HepG2 (cell line): ENCODE measurements at regions not wholly inside any gene's neighbourhood (a gene's known extent, or its start where the extent isn't known, plus 50 kb on each side); places are given as distances from the start of the nearest gene placed in this dataset.

ENCODE experiments used
- ATAC-seq: fragments of 200-7000 bp; cut with Tn5 transposase; 3 replicates; pipeline ENCODE4 v1.9.1; 2020; ENCODE audit warnings: mild to moderate bottlenecking, moderate library complexity
- BruUV-seq: library from RNA; stranded (reverse); fragments of 400-500 nt; replicated peaks from 2 replicates; lab custom pipeline; 2021; lab: Mats Ljungman, UMichigan
- CTCF ChIA-PET: fragments of 300-600 bp; formaldehyde crosslinking; extraction: SDS; loops from one replicate; lab custom pipeline; 2021; ENCODE audit warnings: low total read pairs, inconsistent platforms, low intra/inter-chr PET ratio; lab: Yijun Ruan, JAX
- POLR2A ChIA-PET: fragments of 350-600 bp; sonication (Branson Sonifier 250); formaldehyde crosslinking; loops from one replicate; lab custom pipeline; 2020; ENCODE audit warnings: antibody characterized with exemption, inconsistent platforms; lab: Yijun Ruan, JAX
- DNase-seq: peaks from one replicate; pipeline ENCODE4 v3.0.0-alpha.2; 2015; ENCODE audit warnings: low spot score
- FAIRE-seq: peaks from 3 replicates; lab custom pipeline; 2011; peaks lifted over from hg19 to GRCh38; lab: Jason Lieb, UNC
- H2AFZ ChIP-seq: one replicate; pipeline ENCODE4 v1.6.1; 2011; ENCODE audit warnings: low read length, inconsistent platforms
- H3K27ac ChIP-seq: fragments of 300-600 bp; 3 replicates; pipeline ENCODE4 v1.8.0; 2011; ENCODE audit warnings: mixed run types, mild to moderate bottlenecking, mixed read lengths, low read length, inconsistent platforms; ENCODE audit not compliant: insufficient read depth; ENCODE audit errors: extremely low read length
- H3K27me3 ChIP-seq, 2 experiments: fragments of 200-600 bp in 1 of 2; 2 replicates in 1 of 2; 3 replicates in 1 of 2; pipeline versions ENCODE4 v1.6.0 to v1.8.0; 2011; ENCODE audit warnings: low read length in 2 of 2, mild to moderate bottlenecking in 2 of 2, moderate library complexity in 2 of 2, inconsistent platforms in 1 of 2; ENCODE audit not compliant: insufficient read depth in 2 of 2, control insufficient read depth in 1 of 2
- H3K36me3 ChIP-seq, 2 experiments: fragments of 200-600 bp in 1 of 2; replicated peaks in 1 of 2; 2 replicates in 1 of 2; 3 replicates in 1 of 2; pipeline versions ENCODE4 v1.5.1 to v1.8.0; 2011; ENCODE audit warnings: low read length in 2 of 2, inconsistent platforms in 1 of 2; ENCODE audit not compliant: insufficient read depth in 2 of 2, control insufficient read depth in 1 of 2
- H3K4me1 ChIP-seq: 2 replicates; pipeline ENCODE4 v1.5.1; 2012; ENCODE audit warnings: low read length, inconsistent platforms; ENCODE audit not compliant: insufficient read depth
- H3K4me2 ChIP-seq: 2 replicates; pipeline ENCODE4 v1.6.0; 2011; ENCODE audit warnings: low read depth, low read length, inconsistent platforms
- H3K4me3 ChIP-seq, 3 experiments: fragments of 200-600 bp in 1 of 3; sonication (generic), shearing (Covaris generic) in 1 of 3; replicated peaks in 1 of 3; 2 replicates each; pipeline ENCODE4 v1.5.1; 2011 to 2016; ENCODE audit warnings: low read length in 3 of 3, inconsistent platforms in 2 of 3, low read depth in 2 of 3, mild to moderate bottlenecking in 2 of 3, control low read depth in 1 of 3, mixed read lengths in 1 of 3; ENCODE audit not compliant: insufficient read depth in 1 of 3
- H3K79me2 ChIP-seq: one replicate; pipeline ENCODE4 v1.6.1; 2011; ENCODE audit warnings: low read length, inconsistent platforms; ENCODE audit not compliant: insufficient read depth
- H3K9ac ChIP-seq: 2 replicates; pipeline ENCODE4 v1.6.0; 2011; ENCODE audit warnings: mild to moderate bottlenecking, low read depth, low read length, inconsistent platforms; ENCODE audit not compliant: insufficient read depth
- H3K9me3 ChIP-seq: 2 replicates; pipeline ENCODE4 v1.5.1; 2012; ENCODE audit warnings: mild to moderate bottlenecking, low read length
- H4K20me1 ChIP-seq: 2 replicates; pipeline ENCODE4 v1.6.0; 2011; ENCODE audit warnings: inconsistent platforms, mild to moderate bottlenecking, low read length, moderate library complexity; ENCODE audit not compliant: insufficient read depth
- BCLAF1 ChIP-seq: fragments of 450-650 bp; IDR thresholded peaks from 2 replicates; pipeline ENCODE4 v1.6.1; 2017; ENCODE audit warnings: mild to moderate bottlenecking
- DMTF1 ChIP-seq: sonication (generic); formaldehyde crosslinking; IDR thresholded peaks from 2 replicates; pipeline ENCODE4 v1.4.0; 2020; ENCODE audit warnings: mild to moderate bottlenecking, missing genetic modification reagents
- E2F1 ChIP-seq: sonication (generic); formaldehyde crosslinking; IDR thresholded peaks from 2 replicates; pipeline ENCODE4 v1.5.0; 2020; ENCODE audit warnings: missing genetic modification reagents
- KLF11 ChIP-seq: IDR thresholded peaks from 2 replicates; pipeline ENCODE4 v1.6.1; 2016; ENCODE audit warnings: missing compliant biosample characterization
- MYC ChIP-seq: sonication (generic); formaldehyde crosslinking; IDR thresholded peaks from 2 replicates; pipeline ENCODE4 v1.9.0; 2021; ENCODE audit warnings: missing genetic modification reagents, borderline replicate concordance
- NONO ChIP-seq, 2 experiments: fragments of 450-650 bp in 1 of 2; sonication (generic) in 1 of 2; formaldehyde crosslinking in 1 of 2; IDR thresholded peaks in 1 of 2; conservative IDR thresholded peaks in 1 of 2; 2 replicates each; pipeline versions ENCODE4 v1.6.1 to v1.8.0; 2017 to 2022; ENCODE audit warnings: mild to moderate bottlenecking in 1 of 2, missing genetic modification reagents in 1 of 2, moderate library complexity in 1 of 2
- PREB ChIP-seq: sonication (generic); formaldehyde crosslinking; IDR thresholded peaks from 2 replicates; pipeline ENCODE4 v1.4.0; 2020; ENCODE audit warnings: missing genetic modification reagents
- SATB2 ChIP-seq: sonication (generic); formaldehyde crosslinking; IDR thresholded peaks from 2 replicates; pipeline ENCODE4 v1.5.0; 2020; ENCODE audit warnings: missing genetic modification reagents
- SP1 ChIP-seq, 2 experiments: fragments of 450-650 bp in 1 of 2; sonication (generic) in 1 of 2; formaldehyde crosslinking in 1 of 2; IDR thresholded peaks; 2 replicates each; pipeline versions ENCODE4 v1.4.0 to v1.6.1; 2016 to 2020; ENCODE audit warnings: missing genetic modification reagents in 1 of 2
- ZNF205 ChIP-seq: IDR thresholded peaks from 2 replicates; pipeline ENCODE4 v1.6.1; 2018; ENCODE audit warnings: missing biosample characterization, missing genetic modification reagents
- ZNF597 ChIP-seq: sonication (generic); formaldehyde crosslinking; IDR thresholded peaks from 2 replicates; pipeline ENCODE4 v1.5.0; 2020; ENCODE audit warnings: missing genetic modification reagents
- ZNF607 ChIP-seq: sonication (generic); formaldehyde crosslinking; IDR thresholded peaks from 2 replicates; pipeline ENCODE4 v1.5.1; 2020; ENCODE audit warnings: missing genetic modification reagents, mild to moderate bottlenecking, borderline replicate concordance
- ZNF674 ChIP-seq: sonication (generic); formaldehyde crosslinking; IDR thresholded peaks from 2 replicates; pipeline ENCODE4 v1.5.0; 2020; ENCODE audit warnings: low read depth, mild to moderate bottlenecking, missing genetic modification reagents
- WGBS: methylation state at CpG from one replicate; pipeline ENCODE4 v1.1.6; 2017; ENCODE audit warnings: low lambda C conversion rate; 5-methylcytosine and 5-hydroxymethylcytosine counted together
- in situ Hi-C: cut with HindIII; loops from 2 replicates; pipeline ENCODE4 v1.10.0; 2017; ENCODE audit warnings: low pct_unique_long_range_greater_than_20kb; ENCODE audit not compliant: extremely low pct_ligation_motif_present
- intact Hi-C: fragments of 100-400 bp; cut with micrococcal nuclease; formaldehyde crosslinking; loops from one replicate; pipeline ENCODE4 v1.10.0; 2022; ENCODE audit not compliant: unreplicated experiment

- TF ChIP-seq ZNF597 (CRISPR knock-in tag): no peak
- no peak for TF ChIP-seq E2F1
- TF ChIP-seq ZNF205: no peak
- TF ChIP-seq MYC (CRISPR knock-in tag): no peak
Observed at GRCh38 chr6:154937306-154938220, 57.6 kb upstream of the TIAM2 start (continued).

GRCh38 chr6:154938221-154938580 lies 56.9 kb upstream of the TIAM2 start:
- ChIA-PET CTCF (no interaction called here), POLR2A (no interaction called here)
- BruUV-seq: no TSS peak
- no peaks in the 10 kb centered on the region for H3K79me2 ChIP-seq
- no peak overlapping the region for H3K9ac ChIP-seq
- H3K27me3 ChIP-seq: no peaks in the 10 kb centered on the region
- H3K36me3 ChIP-seq: no peaks in the 10 kb centered on the region
- peaks cover 13% of the 10 kb centered on the region for H3K4me1 ChIP-seq
- DNase-seq (no peak), ATAC-seq (peak; percentile 39; the same call in 2 of the 3 replicates), FAIRE-seq (no peak)
- H3K4me2 ChIP-seq: peak overlapping the region; percentile 19; the same call in 1 of the 2 replicates
- intact Hi-C loops (loop anchor here (10.0 kb wide), 1 partner anchor 1137 kb away; no protein-coding TSS in a partner anchor), in situ Hi-C loops (no loop called here)
- no peak overlapping the region for H2AFZ ChIP-seq
- H3K9me3 ChIP-seq: no peaks in the 10 kb centered on the region
- H3K4me3 ChIP-seq: no peak overlapping the region
- H4K20me1 ChIP-seq: no peaks in the 10 kb centered on the region
- H3K27ac ChIP-seq: no peak overlapping the region
- 81% methylated on average over 9 of the region's 9 CpGs for WGBS
- TF ChIP-seq ZNF607 (CRISPR knock-in tag): no peak
- no peak for TF ChIP-seq ZNF674
- TF ChIP-seq BCLAF1: no peak
- TF ChIP-seq KLF11 (CRISPR knock-in tag): no peak
- TF ChIP-seq DMTF1 (CRISPR knock-in tag): no peak
- TF ChIP-seq NONO (IDR thresholded peaks at IDR 0.05): no peak
- TF ChIP-seq NONO (CRISPR knock-in tag; conservative IDR thresholded peaks at IDR 0.05): no peak
- TF ChIP-seq SATB2: no peak
- no peak for TF ChIP-seq PREB (CRISPR knock-in tag)
- TF ChIP-seq SP1 (IDR thresholded peaks at IDR 0.05): no peak
- TF ChIP-seq SP1 (CRISPR knock-in tag; IDR thresholded peaks at IDR 0.05): no peak
